Adrenal gland (tissue), 5 donors: ENCODE measurements at regions not wholly inside any gene's neighbourhood (a gene's known extent, or its start where the extent isn't known, plus 50 kb on each side); places are given as distances from the start of the nearest gene placed in this dataset.

Experiments used
- POLR2A ChIP-seq, 2 donors: fragments of 450-650 bp; IDR thresholded peaks; one replicate each; pipeline ENCODE4 v1.6.1; 2017; ENCODE audit warnings: antibody characterized with exemption in 2 of 2, mild to moderate bottlenecking in 2 of 2, moderate library complexity in 1 of 2
- TF ChIP-seq, protein P1 (sequence below), 6 experiments: fragments of 450-650 bp in 4 of 6; fragments of 200-600 bp in 2 of 6; sonication (generic) in 1 of 6; IDR thresholded peaks; 1 replicate in 5 of 6; 2 replicates in 1 of 6; pipeline versions ENCODE4 v1.5.1 to v1.8.0; 2016 to 2021; ENCODE audit warnings: antibody characterized with exemption in 6 of 6, mild to moderate bottlenecking in 2 of 6, moderate library complexity in 1 of 6
- donor health status: DM: no; HTN: no; CAD: no.

GRCh38 chr11:38160433-38160832 is 1562.4 kb upstream of the RAG2 start:
- TF ChIP-seq, protein P1, sequence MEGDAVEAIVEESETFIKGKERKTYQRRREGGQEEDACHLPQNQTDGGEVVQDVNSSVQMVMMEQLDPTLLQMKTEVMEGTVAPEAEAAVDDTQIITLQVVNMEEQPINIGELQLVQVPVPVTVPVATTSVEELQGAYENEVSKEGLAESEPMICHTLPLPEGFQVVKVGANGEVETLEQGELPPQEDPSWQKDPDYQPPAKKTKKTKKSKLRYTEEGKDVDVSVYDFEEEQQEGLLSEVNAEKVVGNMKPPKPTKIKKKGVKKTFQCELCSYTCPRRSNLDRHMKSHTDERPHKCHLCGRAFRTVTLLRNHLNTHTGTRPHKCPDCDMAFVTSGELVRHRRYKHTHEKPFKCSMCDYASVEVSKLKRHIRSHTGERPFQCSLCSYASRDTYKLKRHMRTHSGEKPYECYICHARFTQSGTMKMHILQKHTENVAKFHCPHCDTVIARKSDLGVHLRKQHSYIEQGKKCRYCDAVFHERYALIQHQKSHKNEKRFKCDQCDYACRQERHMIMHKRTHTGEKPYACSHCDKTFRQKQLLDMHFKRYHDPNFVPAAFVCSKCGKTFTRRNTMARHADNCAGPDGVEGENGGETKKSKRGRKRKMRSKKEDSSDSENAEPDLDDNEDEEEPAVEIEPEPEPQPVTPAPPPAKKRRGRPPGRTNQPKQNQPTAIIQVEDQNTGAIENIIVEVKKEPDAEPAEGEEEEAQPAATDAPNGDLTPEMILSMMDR (IDR thresholded peaks at IDR 0.05) = no peak
- no peak for TF ChIP-seq POLR2A (IDR thresholded peaks at IDR 0.05)
